NOMO-1 treated with dmso at 0.1 percent for 144 hours (cell line): ENCODE measurements at regions not wholly inside any gene's neighbourhood (a gene's known extent, or its start where the extent isn't known, plus 50 kb on each side); places are given as distances from the start of the nearest gene placed in this dataset.
"Not testable (repeated sequence)": the region's sequence is repeated elsewhere in the genome, so short reads cannot be mapped to it uniquely, and the experiment has no call there.

Experiments
- DNase-seq: peaks from one replicate; lab custom pipeline; 2025; ENCODE audit not compliant: unreplicated experiment; lab: John Stamatoyannopoulos, UW

GRCh38 chr3:197373096-197373495, 74.7 kb upstream of the DLG1 start:
- DNase-seq, result no peak

- no peak for DNase-seq
Measured at GRCh38 chr3:197372047-197372661, 73.7 kb upstream of the DLG1 start.

GRCh38 chr3:197371591-197372046, 73.2 kb upstream of the DLG1 start:
- DNase-seq, result no peak

- no peak for DNase-seq
Measured at GRCh38 chr3:197369545-197369944, 71.1 kb upstream of the DLG1 start.

GRCh38 chr3:197368821-197369220, 70.4 kb upstream of the DLG1 start:
- no peak for DNase-seq

- DNase-seq, result no peak
Measured at GRCh38 chr3:197368330-197368729, 69.9 kb upstream of the DLG1 start.

GRCh38 chr3:197367081-197367780, 68.8 kb upstream of the DLG1 start:
- no peak for DNase-seq

- no peak for DNase-seq
Measured at GRCh38 chr3:197366301-197367044, 68.1 kb upstream of the DLG1 start.

GRCh38 chr3:197365586-197365985, 67.2 kb upstream of the DLG1 start:
- no peak for DNase-seq

- DNase-seq, result no peak
Measured at GRCh38 chr3:197364410-197365071, 66.1 kb upstream of the DLG1 start.

- DNase-seq, result no peak
Measured at GRCh38 chr3:197363553-197364409, 65.4 kb upstream of the DLG1 start.

GRCh38 chr3:197362081-197362480, 63.7 kb upstream of the DLG1 start:
- no peak for DNase-seq

GRCh38 chr3:197360095-197360494, 61.7 kb upstream of the DLG1 start:
- not testable (repeated sequence) for DNase-seq

GRCh38 chr3:197359476-197359875, 61.1 kb upstream of the DLG1 start:
- DNase-seq, result not testable (repeated sequence)

- DNase-seq, result no peak
Measured at GRCh38 chr3:197356741-197357140, 58.3 kb upstream of the DLG1 start.

- DNase-seq, result no peak
Measured at GRCh38 chr3:197356275-197356674, 57.9 kb upstream of the DLG1 start.

GRCh38 chr3:197355713-197356112, 57.3 kb upstream of the DLG1 start:
- DNase-seq, result no peak

- DNase-seq, result no peak
Measured at GRCh38 chr3:197354568-197355001, 56.2 kb upstream of the DLG1 start.

GRCh38 chr3:197353867-197354567, 55.6 kb upstream of the DLG1 start:
- DNase-seq, result no peak
